Endodermal cell (in vitro differentiated cells): ENCODE measurements at regions not wholly inside any gene's neighbourhood (a gene's known extent, or its start where the extent isn't known, plus 50 kb on each side); places are given as distances from the start of the nearest gene placed in this dataset.

Experiments used
- DNase-seq: peaks from one replicate; pipeline ENCODE4 v3.0.0-alpha.2; 2017
- H3K27ac ChIP-seq: 2 replicates; pipeline ENCODE4 v1.5.1; 2013; ENCODE audit warnings: mild to moderate bottlenecking, low read depth, low read length, moderate library complexity
- H3K27me3 ChIP-seq: 2 replicates; pipeline ENCODE4 v1.6.1; 2013; ENCODE audit warnings: mild to moderate bottlenecking, low read length, moderate library complexity; ENCODE audit not compliant: insufficient read depth, control insufficient read depth, poor library complexity, severe bottlenecking
- H3K36me3 ChIP-seq: 2 replicates; pipeline ENCODE4 v1.7.0; 2013; ENCODE audit warnings: mild to moderate bottlenecking, low read length, moderate library complexity; ENCODE audit not compliant: control insufficient read depth, insufficient read depth
- H3K4me1 ChIP-seq: one replicate; pipeline ENCODE4 v1.7.0; 2013; ENCODE audit warnings: low read length; ENCODE audit not compliant: control insufficient read depth, insufficient read depth
- H3K4me3 ChIP-seq: 2 replicates; pipeline ENCODE4 v1.5.1; 2013; ENCODE audit warnings: mild to moderate bottlenecking, low read length, moderate library complexity
- H3K9ac ChIP-seq: 2 replicates; pipeline ENCODE4 v1.6.1; 2013; ENCODE audit warnings: mild to moderate bottlenecking, low read length, moderate library complexity; ENCODE audit not compliant: poor library complexity, severe bottlenecking; ENCODE audit errors: extremely low read depth
- H3K9me3 ChIP-seq: 2 replicates; pipeline ENCODE4 v1.6.1; 2013; ENCODE audit warnings: mild to moderate bottlenecking, low read length, moderate library complexity; ENCODE audit not compliant: control insufficient read depth
- H3K27ac Mint-ChIP-seq: 2 replicates; pipeline ENCODE4 v1.8.0; 2020; ENCODE audit warnings: mixed read lengths
- H3K27me3 Mint-ChIP-seq: 2 replicates; pipeline ENCODE4 v1.8.0; 2021; ENCODE audit warnings: mild to moderate bottlenecking, mixed read lengths; ENCODE audit not compliant: insufficient read depth
- H3K36me3 Mint-ChIP-seq: 2 replicates; pipeline ENCODE4 v1.8.0; 2020; ENCODE audit warnings: low read depth, mixed read lengths
- H3K4me1 Mint-ChIP-seq: 2 replicates; pipeline ENCODE4 v1.8.0; 2020; ENCODE audit warnings: mixed read lengths
- H3K4me3 Mint-ChIP-seq: 2 replicates; pipeline ENCODE4 v1.8.0; 2020; ENCODE audit warnings: mild to moderate bottlenecking, moderate library complexity, mixed read lengths
- H3K9me3 Mint-ChIP-seq: 2 replicates; pipeline ENCODE4 v1.8.0; 2020; ENCODE audit warnings: mild to moderate bottlenecking, mixed read lengths
- WGBS, 2 experiments: methylation state at CpG; one replicate each; pipeline versions ENCODE4 v1.1.5 to v1.1.7; 2013; ENCODE audit warnings: missing lambda C conversion rate in 2 of 2, mixed read lengths in 1 of 2; ENCODE audit not compliant: insufficient coverage in 1 of 2, insufficient read length in 1 of 2; 5-methylcytosine and 5-hydroxymethylcytosine counted together
- TF ChIP-seq, protein P1 (sequence below): fragments of 200-600 bp; sonication (generic); conservative IDR thresholded peaks from 2 replicates; pipeline ENCODE4 v1.5.0; 2021; ENCODE audit warnings: antibody characterized with exemption, mild to moderate bottlenecking

DNA sequence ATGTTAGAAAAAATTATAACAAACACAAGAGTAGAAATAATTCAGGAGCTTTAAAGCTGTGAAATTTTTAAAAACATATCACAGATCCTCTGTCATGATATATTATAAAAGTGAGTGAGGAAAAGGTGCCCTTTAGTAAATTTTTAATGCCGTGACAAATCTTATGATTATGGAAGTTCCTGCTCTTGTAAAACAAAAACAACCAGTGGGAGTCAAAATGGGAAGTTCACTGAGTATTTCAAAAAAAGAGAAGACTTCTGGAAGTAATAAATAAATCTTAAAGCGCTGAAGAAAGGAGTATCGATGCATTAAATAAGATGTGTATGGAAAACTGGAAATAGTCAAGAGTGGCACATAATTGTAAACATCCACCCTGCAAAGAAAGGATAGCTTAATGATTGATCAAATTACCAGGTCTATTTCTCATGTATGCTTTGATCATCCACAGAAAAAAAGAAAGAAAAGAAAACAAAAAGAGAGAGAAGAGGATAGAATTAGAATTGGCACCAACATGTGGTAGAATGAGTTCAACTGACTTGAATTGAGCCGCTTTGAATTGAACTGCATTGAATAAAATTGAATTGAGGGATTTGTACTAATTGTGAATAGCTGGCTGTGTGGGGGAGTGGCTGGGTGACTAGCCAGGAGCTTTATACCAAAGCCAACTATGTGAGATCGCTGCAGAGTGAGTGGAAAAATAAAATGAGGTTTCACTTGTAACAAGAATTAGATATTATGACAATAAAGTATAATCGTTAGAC is 647.6 kb upstream of the SPRY2 start:
- WGBS, 2 experiments: 92 to 96% methylated on average over 6 of the region's 6 CpGs
- peaks cover 6% of the 10 kb centered on the region for H3K36me3 Mint-ChIP-seq
- no peaks in the 10 kb centered on the region for H3K4me1 Mint-ChIP-seq
- no peak for DNase-seq
- H3K9me3 Mint-ChIP-seq: peaks cover 38% of the 10 kb centered on the region
- H3K9ac ChIP-seq: no peak overlapping the region
- H3K27ac Mint-ChIP-seq: no peak overlapping the region
- H3K4me1 ChIP-seq: no peaks in the 10 kb centered on the region
- H3K9me3 ChIP-seq: peaks cover 34% of the 10 kb centered on the region
- H3K27ac ChIP-seq: no peak overlapping the region
- no peaks in the 10 kb centered on the region for H3K36me3 ChIP-seq
- H3K4me3 ChIP-seq: no peak overlapping the region
- H3K27me3 ChIP-seq: no peaks in the 10 kb centered on the region
- TF ChIP-seq, protein P1, sequence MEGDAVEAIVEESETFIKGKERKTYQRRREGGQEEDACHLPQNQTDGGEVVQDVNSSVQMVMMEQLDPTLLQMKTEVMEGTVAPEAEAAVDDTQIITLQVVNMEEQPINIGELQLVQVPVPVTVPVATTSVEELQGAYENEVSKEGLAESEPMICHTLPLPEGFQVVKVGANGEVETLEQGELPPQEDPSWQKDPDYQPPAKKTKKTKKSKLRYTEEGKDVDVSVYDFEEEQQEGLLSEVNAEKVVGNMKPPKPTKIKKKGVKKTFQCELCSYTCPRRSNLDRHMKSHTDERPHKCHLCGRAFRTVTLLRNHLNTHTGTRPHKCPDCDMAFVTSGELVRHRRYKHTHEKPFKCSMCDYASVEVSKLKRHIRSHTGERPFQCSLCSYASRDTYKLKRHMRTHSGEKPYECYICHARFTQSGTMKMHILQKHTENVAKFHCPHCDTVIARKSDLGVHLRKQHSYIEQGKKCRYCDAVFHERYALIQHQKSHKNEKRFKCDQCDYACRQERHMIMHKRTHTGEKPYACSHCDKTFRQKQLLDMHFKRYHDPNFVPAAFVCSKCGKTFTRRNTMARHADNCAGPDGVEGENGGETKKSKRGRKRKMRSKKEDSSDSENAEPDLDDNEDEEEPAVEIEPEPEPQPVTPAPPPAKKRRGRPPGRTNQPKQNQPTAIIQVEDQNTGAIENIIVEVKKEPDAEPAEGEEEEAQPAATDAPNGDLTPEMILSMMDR: no peak
- H3K27me3 Mint-ChIP-seq: peaks cover 1% of the 10 kb centered on the region
- no peak overlapping the region for H3K4me3 Mint-ChIP-seq

GRCh38 chr13:80979035-80979641 is 638.2 kb upstream of the SPRY2 start:
- Mint-ChIP-seq H3K4me3 (no peak overlapping the region), H3K4me1 (no peaks in the 10 kb centered on the region), H3K9me3 (peaks cover 11% of the 10 kb centered on the region), H3K27ac (no peak overlapping the region), H3K27me3 (peaks cover 1% of the 10 kb centered on the region), H3K36me3 (no peaks in the 10 kb centered on the region)
- TF ChIP-seq, protein P1: peak; percentile 97
- H3K4me3 ChIP-seq: no peak overlapping the region
- H3K27me3 ChIP-seq: no peaks in the 10 kb centered on the region
- H3K36me3 ChIP-seq: no peaks in the 10 kb centered on the region
- H3K4me1 ChIP-seq: no peaks in the 10 kb centered on the region
- WGBS, 2 experiments: 53 to 89% methylated on average over 2 to 8 of the region's 9 CpGs
- DNase-seq: peak; percentile 69
- no peak overlapping the region for H3K27ac ChIP-seq
- no peak overlapping the region for H3K9ac ChIP-seq
- no peaks in the 10 kb centered on the region for H3K9me3 ChIP-seq

DNA sequence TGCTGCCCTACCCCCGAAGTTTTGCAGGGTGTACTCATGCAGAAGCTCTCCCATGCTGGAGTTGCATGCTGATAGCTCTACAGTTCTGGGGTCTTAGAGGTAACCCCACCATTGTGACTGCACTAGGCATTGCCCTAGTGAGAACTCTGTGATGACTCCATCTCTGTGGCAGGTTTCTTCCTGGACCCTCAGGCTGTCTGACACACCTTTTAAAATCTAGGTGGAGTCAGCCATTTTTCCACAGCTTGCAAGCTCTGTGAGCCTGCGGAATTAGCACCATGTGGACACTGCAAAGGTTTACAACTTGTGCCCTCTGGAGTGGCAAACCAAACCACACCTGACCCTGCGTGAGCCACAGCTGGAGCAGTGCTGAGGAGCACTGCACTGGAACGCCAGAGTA is 636.2 kb upstream of the SPRY2 start:
- Mint-ChIP-seq H3K4me3 (no peak overlapping the region), H3K4me1 (no peaks in the 10 kb centered on the region), H3K36me3 (no peaks in the 10 kb centered on the region), H3K9me3 (peaks cover 4% of the 10 kb centered on the region), H3K27me3 (no peaks in the 10 kb centered on the region), H3K27ac (no peak overlapping the region)
- TF ChIP-seq, protein P1: no peak
- no peak overlapping the region for H3K4me3 ChIP-seq
- H3K9me3 ChIP-seq: no peaks in the 10 kb centered on the region
- no peaks in the 10 kb centered on the region for H3K4me1 ChIP-seq
- DNase-seq: no peak
- H3K9ac ChIP-seq: no peak overlapping the region
- H3K27me3 ChIP-seq: no peaks in the 10 kb centered on the region
- H3K27ac ChIP-seq: no peak overlapping the region
- H3K36me3 ChIP-seq: no peaks in the 10 kb centered on the region
- WGBS, 2 experiments: 93 to 100% methylated on average over 1 to 4 of the region's 4 CpGs
